Hepatocyte (in vitro differentiated cells): ENCODE measurements at regions not wholly inside any gene's neighbourhood (a gene's known extent, or its start where the extent isn't known, plus 50 kb on each side); places are given as distances from the start of the nearest gene placed in this dataset.

Experiments
- DNase-seq: peaks from one replicate; pipeline ENCODE4 v3.0.0-alpha.2; 2016; ENCODE audit warnings: low spot score
- H2AFZ ChIP-seq: fragments of 200-600 bp; sonication (generic); 2 replicates; pipeline ENCODE4 v1.6.0; 2016; ENCODE audit warnings: antibody characterized with exemption, mild to moderate bottlenecking
- H3K27ac ChIP-seq: fragments of 200-600 bp; sonication (generic); 2 replicates; pipeline ENCODE4 v1.5.1; 2016; ENCODE audit warnings: mild to moderate bottlenecking
- H3K27me3 ChIP-seq: fragments of 200-600 bp; sonication (generic); 2 replicates; pipeline ENCODE4 v1.6.1; 2016
- H3K36me3 ChIP-seq: fragments of 200-600 bp; sonication (generic); replicated peaks from 2 replicates; pipeline ENCODE4 v1.5.1; 2016; ENCODE audit warnings: low read depth; ENCODE audit not compliant: insufficient read depth
- H3K4me1 ChIP-seq: fragments of 200-600 bp; sonication (generic); 2 replicates; pipeline ENCODE4 v1.5.1; 2016; ENCODE audit warnings: mild to moderate bottlenecking, moderate library complexity; ENCODE audit not compliant: insufficient read depth
- H3K4me2 ChIP-seq: fragments of 200-600 bp; sonication (generic); 2 replicates; pipeline ENCODE4 v1.6.0; 2016
- H3K4me3 ChIP-seq: fragments of 200-600 bp; sonication (generic); 2 replicates; pipeline ENCODE4 v1.5.1; 2016; ENCODE audit warnings: mild to moderate bottlenecking
- H3K79me2 ChIP-seq: fragments of 200-600 bp; sonication (generic); 2 replicates; pipeline ENCODE4 v1.6.0; 2017; ENCODE audit warnings: mild to moderate bottlenecking
- H3K9me2 ChIP-seq: fragments of 200-600 bp; sonication (generic); replicated peaks from 2 replicates; pipeline ENCODE4 v1.6.0; 2017; ENCODE audit warnings: mild to moderate bottlenecking; ENCODE audit not compliant: insufficient read depth
- H3K9me3 ChIP-seq: fragments of 200-600 bp; sonication (generic); 2 replicates; pipeline ENCODE4 v1.5.1; 2016; ENCODE audit warnings: low read depth, mild to moderate bottlenecking
- H4K20me1 ChIP-seq: fragments of 200-600 bp; sonication (generic); 2 replicates; pipeline ENCODE4 v1.6.0; 2016; ENCODE audit warnings: mild to moderate bottlenecking; ENCODE audit not compliant: insufficient read depth, poor library complexity, severe bottlenecking
- EZH2 ChIP-seq: fragments of 200-600 bp; sonication (generic); IDR thresholded peaks from 2 replicates; pipeline ENCODE4 v1.6.1; 2016; ENCODE audit warnings: antibody characterized with exemption, mild to moderate bottlenecking, borderline replicate concordance
- EZH2phosphoT487 ChIP-seq: fragments of 200-600 bp; sonication (generic); IDR thresholded peaks from one replicate; pipeline ENCODE4 v1.6.1; 2018; ENCODE audit warnings: antibody characterized with exemption, mild to moderate bottlenecking, low read depth, moderate library complexity; ENCODE audit not compliant: unreplicated experiment, severe bottlenecking
- WGBS: methylation state at CpG from one replicate; pipeline ENCODE4 v1.1.6; 2016; ENCODE audit warnings: low lambda C conversion rate; ENCODE audit errors: missing lambda C conversion rate; 5-methylcytosine and 5-hydroxymethylcytosine counted together
- TF ChIP-seq, protein P1 (sequence below): fragments of 200-600 bp; sonication (generic); IDR thresholded peaks from 2 replicates; pipeline ENCODE4 v1.5.1; 2016; ENCODE audit warnings: antibody characterized with exemption, mild to moderate bottlenecking; ENCODE audit not compliant: poor library complexity

DNA sequence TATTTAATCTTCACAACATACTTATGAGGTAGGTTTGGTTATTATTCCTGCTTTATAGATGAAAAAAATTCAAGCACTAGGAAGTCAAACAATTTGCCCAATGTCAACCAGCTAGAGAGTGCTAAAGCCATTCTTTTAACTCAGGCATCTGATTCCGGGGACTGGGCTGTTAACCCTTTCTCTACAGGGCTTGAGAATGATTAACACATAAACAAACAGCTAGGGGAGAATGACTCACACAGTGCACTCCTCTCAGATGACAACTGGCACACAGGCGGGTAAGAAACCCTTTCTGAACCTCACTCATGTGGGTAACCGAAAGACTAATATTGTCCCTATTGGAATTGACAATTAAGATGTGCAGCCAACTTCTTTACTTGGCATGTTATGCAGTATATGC lies 86.3 kb upstream of the FSHR start:
- Histone ChIP-seq H3K36me3 (no peaks in the 10 kb centered on the region), H3K9me2 (no peaks in the 10 kb centered on the region), H2AFZ (no peak overlapping the region), H3K79me2 (no peaks in the 10 kb centered on the region), H3K9me3 (no peaks in the 10 kb centered on the region), H4K20me1 (no peaks in the 10 kb centered on the region), H3K4me3 (no peak overlapping the region), H3K27ac (no peak overlapping the region), H3K4me2 (no peak overlapping the region), H3K4me1 (no peaks in the 10 kb centered on the region), H3K27me3 (no peaks in the 10 kb centered on the region)
- TF ChIP-seq EZH2phosphoT487: no peak
- TF ChIP-seq, protein P1, sequence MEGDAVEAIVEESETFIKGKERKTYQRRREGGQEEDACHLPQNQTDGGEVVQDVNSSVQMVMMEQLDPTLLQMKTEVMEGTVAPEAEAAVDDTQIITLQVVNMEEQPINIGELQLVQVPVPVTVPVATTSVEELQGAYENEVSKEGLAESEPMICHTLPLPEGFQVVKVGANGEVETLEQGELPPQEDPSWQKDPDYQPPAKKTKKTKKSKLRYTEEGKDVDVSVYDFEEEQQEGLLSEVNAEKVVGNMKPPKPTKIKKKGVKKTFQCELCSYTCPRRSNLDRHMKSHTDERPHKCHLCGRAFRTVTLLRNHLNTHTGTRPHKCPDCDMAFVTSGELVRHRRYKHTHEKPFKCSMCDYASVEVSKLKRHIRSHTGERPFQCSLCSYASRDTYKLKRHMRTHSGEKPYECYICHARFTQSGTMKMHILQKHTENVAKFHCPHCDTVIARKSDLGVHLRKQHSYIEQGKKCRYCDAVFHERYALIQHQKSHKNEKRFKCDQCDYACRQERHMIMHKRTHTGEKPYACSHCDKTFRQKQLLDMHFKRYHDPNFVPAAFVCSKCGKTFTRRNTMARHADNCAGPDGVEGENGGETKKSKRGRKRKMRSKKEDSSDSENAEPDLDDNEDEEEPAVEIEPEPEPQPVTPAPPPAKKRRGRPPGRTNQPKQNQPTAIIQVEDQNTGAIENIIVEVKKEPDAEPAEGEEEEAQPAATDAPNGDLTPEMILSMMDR: no peak
- TF ChIP-seq EZH2: no peak
- 41% methylated on average over 3 of the region's 3 CpGs for WGBS
- DNase-seq: peak; percentile 44

DNA sequence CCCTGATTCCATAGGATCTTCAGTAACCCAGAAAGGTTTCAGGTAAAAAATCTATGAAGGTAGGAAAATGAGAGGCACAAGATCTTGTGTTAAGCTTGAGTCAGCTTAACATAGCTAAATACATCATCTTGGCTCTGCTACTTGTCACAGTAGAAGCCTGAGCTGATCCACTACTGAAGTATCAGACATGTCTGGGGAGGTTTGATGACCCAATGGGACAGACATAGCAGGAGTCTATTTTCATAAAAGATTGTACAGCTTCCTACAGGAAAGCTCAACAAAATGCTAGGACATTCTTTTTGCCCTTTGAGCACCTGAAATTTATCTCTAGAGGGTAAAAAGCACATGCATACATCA lies 84.3 kb upstream of the FSHR start:
- Histone ChIP-seq H3K79me2 (no peaks in the 10 kb centered on the region), H2AFZ (no peak overlapping the region), H3K36me3 (no peaks in the 10 kb centered on the region), H4K20me1 (no peaks in the 10 kb centered on the region), H3K27ac (no peak overlapping the region), H3K4me2 (no peak overlapping the region), H3K9me3 (no peaks in the 10 kb centered on the region), H3K27me3 (no peaks in the 10 kb centered on the region), H3K4me1 (no peaks in the 10 kb centered on the region), H3K4me3 (no peak overlapping the region), H3K9me2 (no peaks in the 10 kb centered on the region)
- no peak for DNase-seq
- TF ChIP-seq, protein P1: no peak
- TF ChIP-seq EZH2phosphoT487: no peak
- TF ChIP-seq EZH2: no peak

DNA sequence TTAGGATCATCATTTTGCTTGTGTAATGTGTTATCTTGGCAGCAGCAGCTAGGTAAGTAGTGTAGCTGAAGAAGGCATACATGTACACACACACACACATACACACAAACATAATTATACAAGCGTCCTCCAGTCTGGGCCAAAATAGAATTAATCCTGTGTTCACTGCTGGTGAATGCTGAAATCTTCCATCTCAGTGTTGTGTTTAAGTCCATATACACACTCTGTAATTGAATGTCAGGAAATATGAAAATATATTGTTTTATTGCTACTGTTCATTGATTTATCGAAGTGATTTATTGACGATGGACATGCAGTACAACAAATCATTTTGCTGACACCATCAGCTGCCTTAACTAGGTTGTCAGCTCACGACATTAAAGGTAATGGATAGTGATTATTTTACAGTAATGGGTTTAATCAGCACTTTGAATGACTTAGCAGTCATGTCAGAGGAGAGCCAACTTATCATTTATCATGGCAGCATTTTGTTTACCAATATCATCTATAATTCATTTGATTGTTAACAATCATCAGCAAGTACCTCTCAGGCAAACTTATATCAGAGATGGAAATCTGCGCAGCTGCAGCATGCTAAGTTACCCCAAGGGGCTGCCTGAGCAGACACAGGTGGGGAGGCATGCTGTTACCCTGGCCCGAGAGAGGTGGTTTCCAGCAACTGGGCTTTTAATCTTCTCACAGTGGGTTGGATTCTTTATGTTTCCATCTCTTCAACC lies 83.7 kb upstream of the FSHR start:
- Histone ChIP-seq H3K27me3 (no peaks in the 10 kb centered on the region), H3K79me2 (no peaks in the 10 kb centered on the region), H3K27ac (no peak overlapping the region), H2AFZ (no peak overlapping the region), H3K4me3 (no peak overlapping the region), H3K9me2 (no peaks in the 10 kb centered on the region), H3K36me3 (no peaks in the 10 kb centered on the region), H3K9me3 (no peaks in the 10 kb centered on the region), H3K4me2 (no peak overlapping the region), H3K4me1 (no peaks in the 10 kb centered on the region), H4K20me1 (no peaks in the 10 kb centered on the region)
- DNase-seq: no peak
- 87% methylated on average over 6 of the region's 6 CpGs for WGBS
- no peak for TF ChIP-seq EZH2

DNA sequence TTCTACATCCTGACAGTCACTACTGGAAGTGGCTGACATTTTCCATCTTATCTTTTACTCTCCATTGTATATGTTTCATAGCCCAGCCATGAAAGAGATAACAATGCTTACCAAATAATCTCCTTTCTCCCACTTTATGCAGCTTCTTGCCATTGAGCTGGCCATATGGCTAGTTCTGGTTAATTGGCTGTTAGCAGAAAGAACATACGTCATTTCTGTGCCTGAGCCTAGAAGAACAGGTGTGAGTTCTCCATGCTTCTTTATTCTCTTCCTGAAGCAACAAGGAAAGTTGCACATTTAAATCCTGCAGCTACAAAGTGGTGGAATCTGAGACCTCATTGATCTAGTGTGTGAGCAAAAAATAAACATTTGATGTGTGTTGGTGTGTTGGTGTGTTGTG lies 82.0 kb upstream of the FSHR start:
- no peak for DNase-seq
- no peaks in the 10 kb centered on the region for H3K4me1 ChIP-seq
- H2AFZ ChIP-seq: no peak overlapping the region
- TF ChIP-seq EZH2phosphoT487 (no peak), EZH2 (no peak)
- TF ChIP-seq, protein P1: no peak
- no peaks in the 10 kb centered on the region for H3K27me3 ChIP-seq
- 83% methylated on average over 1 of the region's 1 CpG for WGBS
- no peak overlapping the region for H3K4me3 ChIP-seq
- no peaks in the 10 kb centered on the region for H3K36me3 ChIP-seq
- no peaks in the 10 kb centered on the region for H3K79me2 ChIP-seq
- H3K9me3 ChIP-seq: no peaks in the 10 kb centered on the region
- H3K9me2 ChIP-seq: no peaks in the 10 kb centered on the region
- no peak overlapping the region for H3K4me2 ChIP-seq
- H3K27ac ChIP-seq: no peak overlapping the region
- no peaks in the 10 kb centered on the region for H4K20me1 ChIP-seq
